Mesothelial cell of epicardium (in vitro differentiated cells): ENCODE measurements at regions not wholly inside any gene's neighbourhood (a gene's known extent, or its start where the extent isn't known, plus 50 kb on each side); places are given as distances from the start of the nearest gene placed in this dataset.

Experiments used
- DNase-seq, 2 experiments: peaks; one replicate each; pipeline ENCODE4 v3.0.0; 2021; ENCODE audit warnings: low spot score in 2 of 2; ENCODE audit not compliant: unreplicated experiment in 2 of 2
- H3K27ac Mint-ChIP-seq: 2 replicates; pipeline ENCODE4 v1.8.0; 2021; ENCODE audit warnings: mixed read lengths
- H3K27me3 Mint-ChIP-seq: 2 replicates; pipeline ENCODE4 v1.8.0; 2021; ENCODE audit warnings: low read depth, mixed read lengths
- H3K36me3 Mint-ChIP-seq: 2 replicates; pipeline ENCODE4 v1.8.0; 2021; ENCODE audit warnings: mixed read lengths
- H3K4me1 Mint-ChIP-seq: 2 replicates; pipeline ENCODE4 v1.8.0; 2021; ENCODE audit warnings: mixed read lengths
- H3K4me3 Mint-ChIP-seq: 2 replicates; pipeline ENCODE4 v1.8.0; 2021; ENCODE audit warnings: mild to moderate bottlenecking, moderate library complexity, mixed read lengths
- H3K9me3 Mint-ChIP-seq: 2 replicates; pipeline ENCODE4 v1.8.0; 2021; ENCODE audit warnings: mixed read lengths
- TF ChIP-seq, protein P1 (sequence below): fragments of 200-600 bp; sonication (generic); IDR thresholded peaks from one replicate; pipeline ENCODE4 v1.5.0; 2021; ENCODE audit warnings: antibody characterized with exemption; ENCODE audit not compliant: unreplicated experiment

DNA sequence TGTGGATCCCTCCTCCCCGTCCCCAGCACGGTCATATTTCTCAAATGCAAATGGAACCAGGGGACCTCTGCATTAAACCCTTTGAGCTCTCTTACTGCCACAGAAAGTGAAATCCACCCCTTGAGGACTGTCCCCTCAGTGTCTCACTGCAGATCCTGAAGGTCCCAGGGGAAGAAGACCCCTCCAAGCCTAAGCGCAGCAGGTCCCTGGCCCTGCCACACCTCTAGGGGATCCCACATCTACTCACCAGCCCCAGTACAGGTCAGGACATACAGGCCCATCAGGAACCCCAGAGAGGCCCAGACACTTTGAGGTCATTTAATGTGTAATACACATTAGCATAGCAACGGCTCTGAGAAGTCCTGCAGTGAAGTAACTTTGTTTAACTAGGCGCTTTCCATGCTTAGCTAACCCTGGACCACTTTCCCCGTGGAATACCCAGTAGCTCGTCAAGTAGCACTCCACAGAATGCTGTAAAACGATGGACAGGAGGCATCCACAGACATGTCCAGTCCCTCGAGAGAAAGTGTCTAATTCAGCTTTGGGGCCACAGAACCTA lies 54.7 kb upstream of the ALDH1B1 start:
- Mint-ChIP-seq H3K9me3 (peaks cover 9% of the 10 kb centered on the region), H3K4me1 (peaks cover 5% of the 10 kb centered on the region), H3K4me3 (no peak overlapping the region), H3K36me3 (no peaks in the 10 kb centered on the region), H3K27ac (no peak overlapping the region), H3K27me3 (peaks cover 10% of the 10 kb centered on the region)
- TF ChIP-seq, protein P1, sequence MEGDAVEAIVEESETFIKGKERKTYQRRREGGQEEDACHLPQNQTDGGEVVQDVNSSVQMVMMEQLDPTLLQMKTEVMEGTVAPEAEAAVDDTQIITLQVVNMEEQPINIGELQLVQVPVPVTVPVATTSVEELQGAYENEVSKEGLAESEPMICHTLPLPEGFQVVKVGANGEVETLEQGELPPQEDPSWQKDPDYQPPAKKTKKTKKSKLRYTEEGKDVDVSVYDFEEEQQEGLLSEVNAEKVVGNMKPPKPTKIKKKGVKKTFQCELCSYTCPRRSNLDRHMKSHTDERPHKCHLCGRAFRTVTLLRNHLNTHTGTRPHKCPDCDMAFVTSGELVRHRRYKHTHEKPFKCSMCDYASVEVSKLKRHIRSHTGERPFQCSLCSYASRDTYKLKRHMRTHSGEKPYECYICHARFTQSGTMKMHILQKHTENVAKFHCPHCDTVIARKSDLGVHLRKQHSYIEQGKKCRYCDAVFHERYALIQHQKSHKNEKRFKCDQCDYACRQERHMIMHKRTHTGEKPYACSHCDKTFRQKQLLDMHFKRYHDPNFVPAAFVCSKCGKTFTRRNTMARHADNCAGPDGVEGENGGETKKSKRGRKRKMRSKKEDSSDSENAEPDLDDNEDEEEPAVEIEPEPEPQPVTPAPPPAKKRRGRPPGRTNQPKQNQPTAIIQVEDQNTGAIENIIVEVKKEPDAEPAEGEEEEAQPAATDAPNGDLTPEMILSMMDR, result no peak
- DNase-seq, result no peak

DNA sequence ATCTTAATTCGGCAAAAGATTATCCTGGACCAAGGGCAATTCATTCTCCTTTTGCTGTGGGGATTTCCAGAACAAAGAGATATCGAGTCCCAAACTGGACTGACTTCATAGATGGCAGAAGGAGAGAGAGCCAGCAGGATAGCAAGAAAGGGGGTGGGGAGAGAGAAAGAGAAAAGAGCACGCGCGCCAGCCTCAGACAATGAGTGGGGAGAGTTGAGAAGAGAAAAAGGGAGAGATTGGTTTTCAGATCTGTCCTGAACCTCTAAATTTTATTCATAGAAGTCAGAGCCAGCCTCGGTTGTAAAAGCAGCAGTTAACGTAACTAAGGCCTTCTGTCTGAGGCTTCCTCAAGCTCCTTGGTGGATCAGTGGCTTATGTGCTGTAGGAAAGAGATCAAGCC lies 55.3 kb upstream of the ALDH1B1 start:
- no peak for DNase-seq

DNA sequence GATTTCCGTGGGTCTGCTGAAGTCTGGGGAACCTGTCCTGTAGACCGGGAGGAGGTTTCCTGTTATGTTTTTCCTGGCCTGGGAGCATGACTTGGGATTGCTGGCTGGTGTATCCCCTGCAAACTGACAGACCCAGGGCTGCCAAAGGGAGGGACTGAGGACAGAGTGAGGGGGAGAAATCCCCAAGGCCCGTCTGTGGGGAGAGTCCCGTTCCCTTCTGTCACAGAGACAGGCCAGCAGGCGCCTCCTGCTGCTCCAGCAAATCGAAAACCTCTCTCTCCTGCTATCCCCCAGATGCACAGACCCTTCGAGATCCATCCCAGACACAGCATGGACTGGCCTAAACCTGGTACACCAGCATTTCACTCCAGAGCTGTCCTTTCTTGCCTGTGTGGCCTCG lies 56.2 kb upstream of the ALDH1B1 start:
- no peak overlapping the region for H3K4me3 Mint-ChIP-seq
- no peaks in the 10 kb centered on the region for H3K36me3 Mint-ChIP-seq
- TF ChIP-seq, protein P1, result no peak
- H3K4me1 Mint-ChIP-seq, result peaks cover 5% of the 10 kb centered on the region
- peaks cover 6% of the 10 kb centered on the region for H3K9me3 Mint-ChIP-seq
- H3K27me3 Mint-ChIP-seq, result peaks cover 7% of the 10 kb centered on the region
- no peak for DNase-seq
- H3K27ac Mint-ChIP-seq, result no peak overlapping the region

More for the DNA sequence above, 55.3 kb upstream of the ALDH1B1 start:
- H3K9me3 Mint-ChIP-seq, result peaks cover 9% of the 10 kb centered on the region
- H3K4me1 Mint-ChIP-seq, result peaks cover 5% of the 10 kb centered on the region
- H3K4me3 Mint-ChIP-seq, result no peak overlapping the region
- peaks cover 10% of the 10 kb centered on the region for H3K27me3 Mint-ChIP-seq
- H3K27ac Mint-ChIP-seq, result peak overlapping the region; percentile 17
- no peaks in the 10 kb centered on the region for H3K36me3 Mint-ChIP-seq
- TF ChIP-seq, protein P1, result no peak

DNA sequence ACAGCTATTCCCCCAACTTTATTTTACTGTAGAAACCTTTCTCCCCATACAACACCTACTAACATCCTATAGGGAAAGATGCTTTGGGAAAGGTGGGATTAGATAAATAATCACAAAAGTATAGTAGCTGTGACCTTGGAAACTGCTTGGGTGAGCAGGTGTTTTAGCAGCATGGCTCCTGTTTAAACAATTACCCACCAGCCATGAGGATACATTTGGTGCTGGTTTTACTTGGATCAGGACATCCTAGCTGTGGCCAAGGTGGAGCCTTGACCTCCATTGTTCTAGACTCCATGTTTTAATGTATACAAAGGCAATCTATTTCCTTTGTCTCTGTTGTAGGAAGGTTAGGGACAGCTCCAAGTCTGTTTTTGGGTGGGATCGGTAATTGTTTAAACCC lies 56.8 kb upstream of the ALDH1B1 start:
- DNase-seq, result no peak
- H3K4me3 Mint-ChIP-seq, result no peak overlapping the region
- TF ChIP-seq, protein P1, result no peak
- H3K27ac Mint-ChIP-seq, result no peak overlapping the region
- peaks cover 5% of the 10 kb centered on the region for H3K27me3 Mint-ChIP-seq
- H3K4me1 Mint-ChIP-seq, result peaks cover 5% of the 10 kb centered on the region
- H3K36me3 Mint-ChIP-seq, result no peaks in the 10 kb centered on the region
- H3K9me3 Mint-ChIP-seq, result peaks cover 3% of the 10 kb centered on the region

DNA sequence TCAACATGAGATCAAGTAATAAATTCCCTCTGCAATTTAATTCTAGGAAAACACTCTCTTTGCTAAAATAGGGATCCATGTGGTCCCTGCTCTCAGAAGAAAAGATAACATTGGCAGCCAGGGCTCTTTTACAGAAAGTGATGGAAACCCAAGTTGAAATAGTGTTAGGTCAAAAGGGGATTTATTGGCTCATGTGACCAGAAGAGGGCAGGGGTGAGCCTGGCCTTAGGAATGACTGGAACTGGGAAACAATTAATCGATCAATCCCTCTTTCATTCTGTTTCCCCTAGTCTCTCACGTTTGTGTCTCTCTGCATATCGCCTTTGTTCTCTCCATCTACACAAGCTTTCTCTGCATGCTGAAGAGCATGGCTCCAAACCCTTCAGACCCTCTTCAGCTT lies 58.3 kb upstream of the ALDH1B1 start:
- Mint-ChIP-seq H3K4me3 (no peak overlapping the region), H3K36me3 (no peaks in the 10 kb centered on the region), H3K4me1 (peaks cover 5% of the 10 kb centered on the region), H3K9me3 (no peaks in the 10 kb centered on the region), H3K27me3 (peaks cover 4% of the 10 kb centered on the region), H3K27ac (no peak overlapping the region)
- TF ChIP-seq, protein P1, result no peak
- DNase-seq, result no peak

DNA sequence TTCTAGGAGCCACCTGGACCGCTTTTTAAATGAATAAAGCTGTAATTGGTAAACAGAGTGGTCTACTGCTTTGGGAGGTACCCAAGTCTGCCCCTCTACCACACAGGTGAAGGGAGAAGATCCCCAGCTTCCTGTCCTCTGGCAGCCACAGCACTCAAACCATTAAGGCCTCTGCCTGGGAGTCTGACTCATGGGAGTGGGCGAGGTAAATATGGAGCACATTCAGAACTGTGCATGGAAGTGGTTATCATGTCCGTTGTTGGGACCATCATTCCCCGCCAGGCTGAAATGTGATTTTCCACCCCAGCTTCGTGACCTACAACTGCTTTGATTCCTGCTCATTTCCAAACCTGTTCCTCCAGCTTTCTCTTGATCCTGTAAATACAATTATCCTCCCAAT lies 59.5 kb upstream of the ALDH1B1 start:
- no peak for DNase-seq
- Mint-ChIP-seq H3K27ac (no peak overlapping the region), H3K9me3 (no peaks in the 10 kb centered on the region), H3K27me3 (peaks cover 4% of the 10 kb centered on the region), H3K4me1 (peaks cover 5% of the 10 kb centered on the region), H3K36me3 (no peaks in the 10 kb centered on the region), H3K4me3 (no peak overlapping the region)
- TF ChIP-seq, protein P1, result no peak
